ENCODE measurements at regions not wholly inside any gene's neighbourhood (a gene's known extent, or its start where the extent isn't known, plus 50 kb on each side); places are given as distances from the start of the nearest gene placed in this dataset.

DNA sequence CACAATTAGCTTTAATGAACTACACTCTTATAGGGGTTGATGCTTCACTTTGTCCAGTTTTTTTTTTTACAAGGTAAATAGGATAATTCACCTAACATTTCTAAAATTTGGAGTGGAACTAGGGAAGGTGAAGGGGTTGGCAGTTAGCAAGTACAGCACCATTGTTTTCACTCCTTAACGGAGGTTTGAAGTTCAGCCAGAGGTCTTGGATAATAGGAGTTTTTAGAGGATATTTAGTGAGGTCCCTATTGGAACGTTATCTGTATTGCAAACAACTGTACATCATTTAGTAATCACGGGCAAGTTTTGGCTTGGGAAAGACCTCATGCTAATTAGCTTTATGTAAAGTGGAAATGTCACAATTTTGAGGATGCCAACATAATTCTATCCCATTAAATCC lies 52.3 kb upstream of the TBX18 start:
- TF ChIP-seq, protein P1, sequence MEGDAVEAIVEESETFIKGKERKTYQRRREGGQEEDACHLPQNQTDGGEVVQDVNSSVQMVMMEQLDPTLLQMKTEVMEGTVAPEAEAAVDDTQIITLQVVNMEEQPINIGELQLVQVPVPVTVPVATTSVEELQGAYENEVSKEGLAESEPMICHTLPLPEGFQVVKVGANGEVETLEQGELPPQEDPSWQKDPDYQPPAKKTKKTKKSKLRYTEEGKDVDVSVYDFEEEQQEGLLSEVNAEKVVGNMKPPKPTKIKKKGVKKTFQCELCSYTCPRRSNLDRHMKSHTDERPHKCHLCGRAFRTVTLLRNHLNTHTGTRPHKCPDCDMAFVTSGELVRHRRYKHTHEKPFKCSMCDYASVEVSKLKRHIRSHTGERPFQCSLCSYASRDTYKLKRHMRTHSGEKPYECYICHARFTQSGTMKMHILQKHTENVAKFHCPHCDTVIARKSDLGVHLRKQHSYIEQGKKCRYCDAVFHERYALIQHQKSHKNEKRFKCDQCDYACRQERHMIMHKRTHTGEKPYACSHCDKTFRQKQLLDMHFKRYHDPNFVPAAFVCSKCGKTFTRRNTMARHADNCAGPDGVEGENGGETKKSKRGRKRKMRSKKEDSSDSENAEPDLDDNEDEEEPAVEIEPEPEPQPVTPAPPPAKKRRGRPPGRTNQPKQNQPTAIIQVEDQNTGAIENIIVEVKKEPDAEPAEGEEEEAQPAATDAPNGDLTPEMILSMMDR (IDR thresholded peaks at IDR 0.05; ENCODE audit: low read depth, low read length), result no peak
- no peak for TF ChIP-seq MYC (IDR thresholded peaks at IDR 0.05; ENCODE audit: low read depth, low read length)
- TF ChIP-seq POLR2A (IDR thresholded peaks at IDR 0.05; ENCODE audit: extremely low read depth, insufficient read length), result no peak
